ENCODE measurements at regions not wholly inside any gene's neighbourhood (a gene's known extent, or its start where the extent isn't known, plus 50 kb on each side); places are given as distances from the start of the nearest gene placed in this dataset.

GRCh38 chr4:116872308-116872707 is 213.1 kb downstream of the TRAM1L1 start:
- TF ChIP-seq POLR2AphosphoS5 (IDR thresholded peaks at IDR 0.05; ENCODE audit: low read depth, low read length) (no peak), POLR2A (IDR thresholded peaks at IDR 0.05; ENCODE audit: low read depth, low read length) (no peak)
